Erythroblast (primary cell): ENCODE measurements at regions not wholly inside any gene's neighbourhood (a gene's known extent, or its start where the extent isn't known, plus 50 kb on each side); places are given as distances from the start of the nearest gene placed in this dataset.

Experiments used
- GATA1 ChIP-seq: IDR thresholded peaks from 2 replicates; pipeline ENCODE4 v1.6.1; 2011; ENCODE audit warnings: low read depth, mild to moderate bottlenecking, control low read depth, low read length, moderate library complexity
- POLR2A ChIP-seq: IDR thresholded peaks from 2 replicates; pipeline ENCODE4 v1.6.1; 2011; ENCODE audit warnings: mild to moderate bottlenecking, low read length

DNA sequence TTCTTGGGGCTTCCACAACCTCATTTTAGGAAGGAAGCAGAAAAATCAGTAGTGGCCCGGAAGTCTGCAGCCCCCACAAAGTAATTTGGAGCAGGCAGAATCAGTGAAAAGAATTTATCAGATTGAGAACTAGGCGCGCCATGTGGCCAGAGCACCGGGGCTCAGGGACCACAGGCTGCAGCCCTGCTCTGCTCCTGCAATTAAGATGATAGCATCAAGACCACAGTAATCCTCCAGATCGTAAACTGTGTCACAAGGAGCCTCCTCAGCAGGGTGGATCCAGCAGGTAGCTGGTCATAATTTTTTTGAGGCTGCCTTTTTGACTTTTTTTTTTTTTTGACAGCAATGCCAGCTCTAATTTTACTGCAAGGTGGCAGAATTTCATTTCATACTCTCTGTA, 209.0 kb upstream of the ZMIZ1 start:
- TF ChIP-seq POLR2A (no peak), GATA1 (no peak)
